GM10248 (cell line): ENCODE measurements at regions not wholly inside any gene's neighbourhood (a gene's known extent, or its start where the extent isn't known, plus 50 kb on each side); places are given as distances from the start of the nearest gene placed in this dataset.
"Not testable (repeated sequence)": the region's sequence is repeated elsewhere in the genome, so short reads cannot be mapped to it uniquely, and the experiment has no call there.

Source experiments
- CTCF ChIA-PET: fragments of 300-600 bp; sonication (Branson Sonifier 250); formaldehyde crosslinking; extraction: SDS; loops from one replicate; lab custom pipeline; 2021; ENCODE audit warnings: antibody characterized with exemption; lab: Yijun Ruan, JAX
- POLR2A ChIA-PET: fragments of 350-650 bp; sonication (Branson Sonifier 250); formaldehyde crosslinking; extraction: SDS; loops from one replicate; lab custom pipeline; 2020; ENCODE audit warnings: antibody characterized with exemption; lab: Yijun Ruan, JAX
- DNase-seq: peaks from one replicate; pipeline ENCODE4 v3.0.0; 2012; ENCODE audit errors: extremely low spot score
- TF ChIP-seq, protein P1 (sequence below): IDR thresholded peaks from 2 replicates; pipeline ENCODE4 v1.5.1; 2012; ENCODE audit warnings: mild to moderate bottlenecking, low read depth; ENCODE audit errors: extremely low read depth, missing control alignments, control extremely low read depth

DNA sequence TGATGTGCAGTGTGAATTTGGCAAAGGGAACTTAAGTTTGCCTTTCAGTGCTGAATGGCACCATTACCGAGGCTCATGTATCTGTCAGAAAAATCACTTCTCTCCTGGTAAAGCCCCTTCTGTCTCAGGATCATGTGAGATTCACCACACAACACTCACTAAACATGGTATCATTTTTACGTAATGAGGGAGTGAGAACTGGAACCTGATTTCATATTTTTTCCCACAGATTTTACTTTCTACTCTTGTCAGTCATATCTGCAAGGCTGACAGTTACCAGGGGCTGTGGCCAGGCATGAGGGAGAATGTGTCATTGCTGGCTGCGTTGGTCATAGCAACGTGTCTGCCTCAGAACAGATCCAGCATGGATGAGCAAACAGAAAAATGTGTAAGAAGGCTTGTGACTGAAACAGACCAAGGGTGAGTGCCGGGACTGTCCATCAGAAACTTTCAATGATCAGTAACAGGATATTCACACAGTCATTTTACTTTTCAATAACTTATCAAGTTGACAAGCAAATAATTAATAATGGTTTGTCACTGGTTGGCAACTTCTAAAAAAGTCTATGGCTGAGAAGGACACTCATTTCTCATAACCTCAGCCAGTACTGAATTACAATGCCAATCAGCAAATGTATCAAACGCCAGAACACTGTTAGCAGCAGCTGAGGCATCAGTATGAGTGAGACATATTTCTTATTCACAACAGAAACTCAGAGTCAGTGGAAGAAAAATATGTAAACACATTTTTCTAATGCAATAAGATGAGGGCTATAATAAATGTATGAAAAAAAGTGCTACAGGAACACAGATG, 100.5 kb downstream of the CDC42EP3 start:
- POLR2A ChIA-PET = interaction anchor here (1.1 to 1.5 kb wide), 2 partner anchors 20 to 25 kb away, joined by 3 to 4 read pairs; no protein-coding TSS in a partner anchor
- TF ChIP-seq, protein P1, sequence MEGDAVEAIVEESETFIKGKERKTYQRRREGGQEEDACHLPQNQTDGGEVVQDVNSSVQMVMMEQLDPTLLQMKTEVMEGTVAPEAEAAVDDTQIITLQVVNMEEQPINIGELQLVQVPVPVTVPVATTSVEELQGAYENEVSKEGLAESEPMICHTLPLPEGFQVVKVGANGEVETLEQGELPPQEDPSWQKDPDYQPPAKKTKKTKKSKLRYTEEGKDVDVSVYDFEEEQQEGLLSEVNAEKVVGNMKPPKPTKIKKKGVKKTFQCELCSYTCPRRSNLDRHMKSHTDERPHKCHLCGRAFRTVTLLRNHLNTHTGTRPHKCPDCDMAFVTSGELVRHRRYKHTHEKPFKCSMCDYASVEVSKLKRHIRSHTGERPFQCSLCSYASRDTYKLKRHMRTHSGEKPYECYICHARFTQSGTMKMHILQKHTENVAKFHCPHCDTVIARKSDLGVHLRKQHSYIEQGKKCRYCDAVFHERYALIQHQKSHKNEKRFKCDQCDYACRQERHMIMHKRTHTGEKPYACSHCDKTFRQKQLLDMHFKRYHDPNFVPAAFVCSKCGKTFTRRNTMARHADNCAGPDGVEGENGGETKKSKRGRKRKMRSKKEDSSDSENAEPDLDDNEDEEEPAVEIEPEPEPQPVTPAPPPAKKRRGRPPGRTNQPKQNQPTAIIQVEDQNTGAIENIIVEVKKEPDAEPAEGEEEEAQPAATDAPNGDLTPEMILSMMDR = no peak
- CTCF ChIA-PET = interaction anchor here (0.8 to 5.7 kb wide), 7 partner anchors 9 to 306 kb away, joined by 3 to 56 read pairs (median 6); no protein-coding TSS in a partner anchor
- peak; percentile 38 for DNase-seq

DNA sequence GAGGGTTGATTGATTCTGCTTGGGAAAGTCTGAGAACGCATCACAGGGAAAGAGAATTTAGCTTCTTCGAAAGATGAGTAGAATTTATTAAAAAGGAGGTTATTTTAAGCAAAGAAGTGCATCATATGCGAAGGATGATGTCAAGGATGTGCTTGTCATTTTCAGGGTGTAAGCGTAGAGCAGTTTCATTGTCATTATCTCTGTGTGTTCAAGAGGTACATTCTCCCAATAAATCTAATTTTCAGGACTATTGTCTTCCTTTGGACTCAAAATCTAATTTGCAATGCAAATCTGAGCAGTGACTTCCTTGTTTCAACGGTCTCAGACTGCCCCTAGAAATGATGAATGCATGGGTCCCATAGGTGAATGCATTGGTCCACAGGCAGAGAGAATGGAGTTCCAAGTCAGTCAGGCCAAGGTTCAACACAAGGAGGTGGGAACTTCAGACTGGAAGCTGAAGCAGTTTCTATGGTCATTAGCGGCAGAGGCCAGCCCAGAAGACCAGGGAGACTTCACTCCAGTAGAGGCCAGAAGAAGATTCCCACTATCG, 99.8 kb downstream of the CDC42EP3 start:
- no peak for DNase-seq
- ChIA-PET POLR2A (interaction anchor here (1.5 kb wide), 1 partner anchor 26 kb away, joined by 4 read pairs; no protein-coding TSS in a partner anchor), CTCF (interaction anchor here (0.8 to 5.7 kb wide), 7 partner anchors 9 to 320 kb away, joined by 3 to 56 read pairs (median 6); no protein-coding TSS in a partner anchor)
- TF ChIP-seq, protein P1 = no peak

DNA sequence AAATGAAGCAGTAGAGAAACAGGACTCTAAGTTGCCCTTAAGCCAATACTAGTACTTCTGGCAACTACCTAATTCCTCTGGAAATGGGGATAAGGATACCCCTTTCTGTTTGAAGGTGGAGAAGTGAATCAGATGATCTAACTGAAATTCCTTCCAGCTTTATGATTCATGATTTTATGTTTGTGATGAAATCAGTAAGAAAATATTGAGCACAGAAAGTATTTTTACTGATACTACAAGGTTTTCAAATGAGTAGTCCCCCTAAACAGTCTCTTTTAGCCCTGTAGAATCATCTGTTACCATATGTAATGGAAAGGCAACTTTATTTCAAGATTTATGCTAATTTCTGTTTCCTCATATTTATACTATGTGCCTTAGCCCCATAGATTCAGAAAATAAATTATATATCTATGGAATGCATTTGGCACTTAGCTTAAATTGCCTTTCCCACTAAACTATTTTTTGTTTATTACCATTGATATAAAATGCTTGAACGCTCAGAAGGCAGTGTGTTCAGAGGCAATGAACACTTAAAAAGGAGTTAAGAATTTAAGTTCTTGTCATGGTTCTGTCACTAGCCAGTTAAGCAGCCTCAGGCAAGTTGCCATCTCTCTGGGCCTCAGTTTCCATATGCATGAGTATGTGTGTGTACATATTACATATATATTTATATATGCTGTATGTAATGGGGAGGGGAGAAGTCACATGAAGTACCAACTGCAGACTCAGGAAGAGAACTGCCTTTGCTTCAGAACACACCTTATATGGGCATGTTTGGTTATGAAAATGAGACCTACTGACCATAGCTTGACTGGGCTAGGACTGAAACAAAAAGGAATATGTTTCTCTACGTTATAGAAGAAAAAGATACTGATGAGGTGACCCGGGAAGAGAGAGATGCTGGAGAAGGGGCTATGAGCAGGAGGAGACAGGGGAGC, 97.7 kb downstream of the CDC42EP3 start:
- TF ChIP-seq, protein P1 = no peak
- no peak for DNase-seq
- ChIA-PET CTCF (interaction anchor here (0.8 to 1.8 kb wide), 13 partner anchors 9 to 303 kb away, joined by 3 to 9 read pairs (median 4); no protein-coding TSS in a partner anchor), POLR2A (interaction anchor here (0.7 kb wide), 1 partner anchor 9 kb away, joined by 3 read pairs; no protein-coding TSS in a partner anchor)

DNA sequence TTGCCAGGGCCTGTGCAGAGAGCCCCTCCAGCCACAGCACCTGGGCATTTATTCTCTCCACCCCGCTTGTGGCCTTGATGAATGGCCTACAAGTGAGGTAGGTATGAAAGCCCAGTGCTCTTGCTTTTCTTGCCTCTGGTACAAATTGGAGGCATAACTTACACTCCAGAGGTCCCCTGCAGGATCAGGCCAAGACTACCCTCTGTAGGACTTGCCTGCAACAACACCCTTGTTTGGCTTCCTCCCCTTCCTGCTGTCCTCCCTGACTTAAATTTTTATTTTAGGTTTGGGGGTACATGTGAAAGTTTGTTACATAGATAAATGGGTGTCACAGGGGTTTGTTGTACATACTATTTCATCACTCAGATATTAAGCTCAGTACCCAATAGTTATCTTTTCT, 95.7 kb downstream of the CDC42EP3 start:
- ChIA-PET POLR2A (no interaction called here), CTCF (interaction anchor here (1.0 to 1.4 kb wide), 2 partner anchors 10 to 14 kb away, joined by 3 read pairs; no protein-coding TSS in a partner anchor)
- TF ChIP-seq, protein P1 = no peak
- no peak for DNase-seq

DNA sequence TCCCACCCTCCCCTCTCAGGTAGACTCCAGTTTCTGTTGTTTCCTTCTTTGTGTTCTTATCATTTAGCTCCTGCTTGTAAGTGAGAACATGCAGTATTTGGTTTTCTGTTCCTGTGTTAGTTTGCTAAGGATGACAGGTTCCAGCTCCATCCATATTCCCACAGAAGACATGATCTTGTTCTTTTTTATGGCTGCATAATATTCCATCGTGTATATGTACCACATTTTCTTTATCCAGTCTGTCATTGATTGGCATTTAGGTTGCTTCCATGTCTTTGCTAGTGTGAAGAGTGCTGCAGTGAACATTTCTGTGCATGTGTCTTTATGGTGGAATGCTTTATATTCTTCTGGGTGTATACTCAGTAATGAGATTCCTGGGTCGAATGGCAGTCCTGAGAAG, 95.2 kb downstream of the CDC42EP3 start:
- DNase-seq, POLR2A ChIA-PET: not testable (repeated sequence)
- CTCF ChIA-PET = interaction anchor here (1.0 to 1.4 kb wide), 2 partner anchors 10 to 13 kb away, joined by 3 read pairs; no protein-coding TSS in a partner anchor

DNA sequence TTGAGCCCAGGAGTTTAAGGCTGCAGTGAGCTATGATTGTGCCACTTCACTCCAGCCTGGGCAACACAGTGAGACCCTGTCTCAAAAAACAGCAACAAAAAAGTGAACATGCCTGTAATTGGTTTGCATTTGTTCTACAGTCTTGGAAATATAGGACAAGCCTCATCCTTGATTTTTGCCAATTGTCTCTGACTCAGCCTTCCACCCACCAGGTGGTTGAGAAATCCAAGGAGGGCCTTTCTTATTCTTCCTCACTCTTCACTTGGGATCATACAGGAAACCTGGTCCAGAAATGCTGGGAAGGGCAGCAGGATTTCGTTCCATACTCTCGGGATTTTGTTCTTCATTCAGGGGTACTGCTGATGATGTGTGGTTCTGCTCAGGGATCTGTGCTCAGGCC, 94.6 kb downstream of the CDC42EP3 start:
- ChIA-PET POLR2A (no interaction called here), CTCF (interaction anchor here (2.4 kb wide), 1 partner anchor 13 kb away, joined by 7 read pairs; no protein-coding TSS in a partner anchor)
- no peak for DNase-seq
- TF ChIP-seq, protein P1 = no peak
